ENCODE measurements at regions not wholly inside any gene's neighbourhood (a gene's known extent, or its start where the extent isn't known, plus 50 kb on each side); places are given as distances from the start of the nearest gene placed in this dataset.

DNA sequence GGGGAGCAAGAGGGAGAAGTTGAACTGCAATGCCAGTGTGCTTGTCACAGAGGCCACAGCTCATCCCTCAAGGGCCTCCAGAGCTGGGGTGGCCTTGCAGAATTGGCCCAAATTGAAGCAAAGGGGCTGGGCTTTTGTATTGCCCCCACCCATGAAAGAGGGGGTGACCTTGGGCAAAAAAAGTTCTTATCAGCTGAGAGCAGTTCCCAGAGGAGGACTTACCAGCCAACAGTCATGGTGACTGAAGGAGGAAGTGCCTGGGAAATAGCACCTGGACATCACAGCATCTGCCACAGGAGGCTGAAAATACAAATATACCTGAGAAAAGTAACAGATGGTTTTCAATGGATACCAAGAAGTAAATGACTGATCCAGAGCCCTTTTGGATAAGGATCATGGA lies 262.4 kb downstream of the MID1IP1 start:
- dilution Hi-C loops (cut with MboI; ENCODE audit: extremely low pct_ligation_motif_present, low sequenced_read_pairs) = no loop called here
- Histone ChIP-seq H3K27ac (ENCODE audit: control insufficient read depth, insufficient read depth, low read length) (no peak overlapping the region), H3K4me2 (ENCODE audit: control insufficient read depth, extremely low read depth, insufficient read depth, low read depth, low read length) (no peak overlapping the region), H3K27me3 (ENCODE audit: control insufficient read depth, extremely low read depth, insufficient read depth, low read length) (no peaks in the 10 kb centered on the region), H3K79me2 (ENCODE audit: control insufficient read depth, insufficient read depth, low read length) (no peaks in the 10 kb centered on the region), H3K9me3 (ENCODE audit: control insufficient read depth, low read depth, low read length) (peaks cover 2% of the 10 kb centered on the region), H3K9me1 (ENCODE audit: control insufficient read depth, extremely low read depth, insufficient read depth, low read length) (no peaks in the 10 kb centered on the region), H4K20me1 (ENCODE audit: control insufficient read depth, extremely low read depth, insufficient read depth, low read length) (no peaks in the 10 kb centered on the region), H3K4me1 (ENCODE audit: control insufficient read depth, extremely low read depth, insufficient read depth, low read length) (peaks cover 2% of the 10 kb centered on the region), H3K36me3 (ENCODE audit: control insufficient read depth in 2 of 2, extremely low read depth in 1 of 2, insufficient read depth in 2 of 2, low read length in 2 of 2) (no peaks in the 10 kb centered on the region), H2AFZ (ENCODE audit: control insufficient read depth, low read length) (no peak overlapping the region), H3K9ac (ENCODE audit: control insufficient read depth, extremely low read depth, insufficient read depth, low read length) (no peak overlapping the region), H3K4me3 (ENCODE audit: control insufficient read depth in 2 of 3, extremely low read depth in 1 of 3, insufficient read depth in 2 of 3, low read depth in 1 of 3, low read length in 3 of 3) (no peak overlapping the region)
- TF ChIP-seq, protein P1, sequence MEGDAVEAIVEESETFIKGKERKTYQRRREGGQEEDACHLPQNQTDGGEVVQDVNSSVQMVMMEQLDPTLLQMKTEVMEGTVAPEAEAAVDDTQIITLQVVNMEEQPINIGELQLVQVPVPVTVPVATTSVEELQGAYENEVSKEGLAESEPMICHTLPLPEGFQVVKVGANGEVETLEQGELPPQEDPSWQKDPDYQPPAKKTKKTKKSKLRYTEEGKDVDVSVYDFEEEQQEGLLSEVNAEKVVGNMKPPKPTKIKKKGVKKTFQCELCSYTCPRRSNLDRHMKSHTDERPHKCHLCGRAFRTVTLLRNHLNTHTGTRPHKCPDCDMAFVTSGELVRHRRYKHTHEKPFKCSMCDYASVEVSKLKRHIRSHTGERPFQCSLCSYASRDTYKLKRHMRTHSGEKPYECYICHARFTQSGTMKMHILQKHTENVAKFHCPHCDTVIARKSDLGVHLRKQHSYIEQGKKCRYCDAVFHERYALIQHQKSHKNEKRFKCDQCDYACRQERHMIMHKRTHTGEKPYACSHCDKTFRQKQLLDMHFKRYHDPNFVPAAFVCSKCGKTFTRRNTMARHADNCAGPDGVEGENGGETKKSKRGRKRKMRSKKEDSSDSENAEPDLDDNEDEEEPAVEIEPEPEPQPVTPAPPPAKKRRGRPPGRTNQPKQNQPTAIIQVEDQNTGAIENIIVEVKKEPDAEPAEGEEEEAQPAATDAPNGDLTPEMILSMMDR (optimal IDR thresholded peaks at IDR 0.05 in 1 of 3, IDR thresholded peaks at IDR 0.05 in 1 of 3, conservative IDR thresholded peaks at IDR 0.05 in 1 of 3; ENCODE audit: extremely low read depth in 1 of 3, insufficient read depth in 2 of 3, low read length in 3 of 3) = no peak
- no peak for TF ChIP-seq EZH2 (IDR thresholded peaks at IDR 0.05; ENCODE audit: low read length)
- FAIRE-seq (no peak), DNase-seq (ENCODE audit: low read depth, low spot score) (no peak)

DNA sequence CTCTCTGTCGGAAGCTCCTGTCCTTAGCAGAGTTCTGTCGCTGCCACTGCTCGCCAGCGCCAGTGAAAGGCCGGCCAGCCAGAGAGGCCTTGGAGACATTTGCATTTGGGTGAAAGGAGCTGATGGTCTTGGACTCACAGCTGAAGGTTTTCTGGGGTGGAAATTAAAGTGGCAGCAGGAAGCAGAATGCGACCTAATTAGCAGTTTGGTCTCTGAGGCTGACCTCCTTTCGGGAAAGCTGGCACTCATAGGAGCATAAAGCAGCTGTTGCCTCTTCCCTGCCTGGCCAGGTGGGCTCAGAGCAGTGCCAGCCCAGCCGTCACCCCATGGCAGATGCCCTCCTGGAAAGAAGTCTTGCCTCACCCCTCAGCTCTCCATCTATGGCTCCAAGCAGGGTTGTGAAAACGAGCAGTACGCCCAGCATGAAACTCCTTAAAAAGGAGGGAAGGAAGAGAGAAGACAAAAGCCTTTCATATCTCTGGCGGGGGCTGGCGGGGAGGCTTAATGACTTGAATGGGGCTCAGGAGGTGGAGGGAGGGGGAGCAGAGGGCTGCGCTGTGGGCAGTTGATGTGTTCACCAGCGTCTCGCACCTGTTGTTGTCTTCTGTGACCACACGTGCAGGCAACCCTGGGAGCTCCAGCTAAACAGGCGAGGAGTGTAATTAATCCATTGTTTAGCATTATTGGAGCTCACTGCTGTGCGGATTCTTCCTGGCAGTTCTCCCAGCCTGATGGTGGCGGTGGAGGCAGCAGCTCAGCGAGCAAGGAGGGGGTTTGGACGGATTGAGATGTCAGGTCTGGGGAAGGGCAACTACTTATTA lies 264.0 kb downstream of the MID1IP1 start:
- Histone ChIP-seq H3K27ac (ENCODE audit: control insufficient read depth, insufficient read depth, low read length) (no peak overlapping the region), H3K4me2 (ENCODE audit: control insufficient read depth, extremely low read depth, insufficient read depth, low read depth, low read length) (no peak overlapping the region), H3K9me1 (ENCODE audit: control insufficient read depth, extremely low read depth, insufficient read depth, low read length) (no peaks in the 10 kb centered on the region), H3K9me3 (ENCODE audit: control insufficient read depth, low read depth, low read length) (peaks cover 2% of the 10 kb centered on the region), H3K36me3 (ENCODE audit: control insufficient read depth in 2 of 2, extremely low read depth in 1 of 2, insufficient read depth in 2 of 2, low read length in 2 of 2) (no peaks in the 10 kb centered on the region), H3K27me3 (ENCODE audit: control insufficient read depth, extremely low read depth, insufficient read depth, low read length) (no peaks in the 10 kb centered on the region), H2AFZ (ENCODE audit: control insufficient read depth, low read length) (no peak overlapping the region), H3K9ac (ENCODE audit: control insufficient read depth, extremely low read depth, insufficient read depth, low read length) (no peak overlapping the region), H3K4me3 (ENCODE audit: control insufficient read depth in 2 of 3, extremely low read depth in 1 of 3, insufficient read depth in 2 of 3, low read depth in 1 of 3, low read length in 3 of 3) (no peak overlapping the region), H4K20me1 (ENCODE audit: control insufficient read depth, extremely low read depth, insufficient read depth, low read length) (no peaks in the 10 kb centered on the region), H3K4me1 (ENCODE audit: control insufficient read depth, extremely low read depth, insufficient read depth, low read length) (peaks cover 2% of the 10 kb centered on the region), H3K79me2 (ENCODE audit: control insufficient read depth, insufficient read depth, low read length) (no peaks in the 10 kb centered on the region)
- FAIRE-seq (no peak), DNase-seq (ENCODE audit: low read depth, low spot score) (no peak)
- TF ChIP-seq EZH2 (IDR thresholded peaks at IDR 0.05; ENCODE audit: low read length) = no peak
- TF ChIP-seq, protein P1 (optimal IDR thresholded peaks at IDR 0.05 in 1 of 3, IDR thresholded peaks at IDR 0.05 in 1 of 3, conservative IDR thresholded peaks at IDR 0.05 in 1 of 3; ENCODE audit: extremely low read depth in 1 of 3, insufficient read depth in 2 of 3, low read length in 3 of 3) = no peak
- dilution Hi-C loops (cut with MboI; ENCODE audit: extremely low pct_ligation_motif_present, low sequenced_read_pairs) = no loop called here

Measured in keratinocyte (primary cell).